HG03025 (cell line): ENCODE measurements at regions not wholly inside any gene's neighbourhood (a gene's known extent, or its start where the extent isn't known, plus 50 kb on each side); places are given as distances from the start of the nearest gene placed in this dataset.

Experiments used
- ATAC-seq: cut with Tn5 transposase; IDR thresholded peaks from one replicate; pipeline ENCODE4 v1.9.1; 2021; ENCODE audit warnings: mild to moderate bottlenecking, moderate library complexity; ENCODE audit not compliant: unreplicated experiment, low FRiP score

DNA sequence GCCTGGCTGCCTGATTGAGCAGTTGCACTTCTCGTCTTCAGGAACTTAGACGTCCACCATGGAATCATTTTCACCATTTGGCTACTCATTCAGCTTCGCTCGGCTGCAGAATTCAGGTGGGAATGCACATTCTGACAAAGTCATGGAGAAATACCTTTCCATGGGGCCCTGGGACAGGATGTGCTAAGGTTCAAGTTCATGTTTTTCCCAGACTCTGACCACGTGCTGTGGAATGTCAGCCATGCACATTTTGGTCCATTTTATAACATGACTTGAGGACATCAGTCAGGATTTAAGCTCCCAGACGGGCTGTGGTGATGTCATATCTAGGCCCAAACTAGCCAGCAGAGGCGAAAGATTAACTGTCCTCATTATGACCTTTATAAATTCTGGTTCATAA, 205.3 kb downstream of the TBXT start:
- ATAC-seq = no peak

DNA sequence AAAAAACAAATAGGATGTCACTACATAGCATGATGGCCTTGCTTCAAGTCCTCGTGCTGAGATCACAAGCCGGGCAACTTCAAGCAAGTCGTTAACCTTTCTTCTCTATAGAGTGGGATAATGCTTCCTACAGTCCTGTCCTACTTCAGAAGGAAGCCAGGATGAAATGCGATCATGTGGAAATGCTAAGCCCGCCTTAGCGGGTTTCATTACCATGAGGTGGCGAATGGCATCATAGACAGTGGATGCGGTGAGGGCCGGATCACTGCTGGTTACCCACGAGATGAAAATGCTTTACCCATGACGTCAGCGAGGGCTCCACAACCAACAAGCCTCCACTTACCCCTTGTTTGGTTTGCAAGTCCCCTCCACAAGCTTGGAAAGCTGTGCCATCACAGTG, 206.4 kb downstream of the TBXT start:
- ATAC-seq = no peak

DNA sequence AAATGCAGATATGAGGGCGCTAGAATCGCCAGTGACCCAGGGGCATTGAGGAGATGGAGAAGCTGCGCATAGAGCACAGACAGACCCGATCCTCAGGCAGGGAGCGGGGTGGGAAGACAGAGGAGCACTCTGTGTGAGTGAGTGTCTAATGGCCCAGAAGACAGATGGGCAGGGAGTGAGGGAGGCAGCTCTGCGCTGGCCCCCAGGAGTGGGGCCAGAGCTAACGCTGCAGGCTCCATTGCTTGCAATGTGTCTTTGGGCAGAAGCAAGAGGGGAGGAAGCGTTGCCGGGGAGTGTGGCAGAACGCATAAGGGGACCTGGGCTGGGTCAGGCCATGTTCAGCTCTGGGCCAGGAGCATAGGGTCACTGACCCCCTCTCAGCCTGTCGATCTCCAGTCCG, 207.0 kb downstream of the TBXT start:
- no peak for ATAC-seq

DNA sequence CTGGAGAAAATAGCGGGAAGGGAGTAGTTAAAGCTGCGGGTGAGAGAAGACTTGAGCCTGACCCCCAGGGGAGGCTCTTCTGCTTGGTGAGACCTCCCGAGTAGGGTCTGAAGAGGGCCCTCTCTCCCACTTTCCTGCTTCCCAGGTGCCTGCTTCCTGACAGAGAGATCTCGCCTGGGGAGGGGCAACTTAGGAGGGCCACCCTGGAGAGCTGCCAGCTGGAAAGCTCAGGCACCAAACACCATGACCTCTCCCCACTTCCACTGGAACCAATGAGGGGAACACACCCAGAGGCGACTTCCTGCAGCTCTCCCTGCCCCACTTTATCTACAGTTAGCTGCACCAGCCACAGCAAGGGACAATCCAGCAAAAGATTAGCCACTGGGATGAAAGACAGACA, 208.0 kb downstream of the TBXT start:
- ATAC-seq = no peak

DNA sequence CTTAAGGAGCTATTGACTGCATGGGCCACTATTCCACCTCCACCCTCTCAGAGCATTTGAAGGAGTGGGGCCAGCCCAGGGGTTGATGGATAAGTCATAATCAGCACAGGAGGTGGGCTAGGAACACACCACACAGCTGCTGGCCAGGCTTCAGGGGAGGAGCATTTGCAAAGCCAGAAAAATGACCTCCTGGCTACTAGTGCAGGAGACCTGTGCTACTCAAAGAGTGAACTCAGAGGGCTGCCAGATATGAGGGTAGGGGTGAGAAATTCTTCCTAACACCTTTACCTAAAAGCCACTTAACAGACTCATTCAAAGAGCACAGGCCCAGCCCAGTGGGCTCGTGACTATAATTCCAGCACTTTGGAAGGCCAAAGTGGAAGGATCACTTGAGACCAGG, 210.8 kb downstream of the TBXT start:
- no peak for ATAC-seq

DNA sequence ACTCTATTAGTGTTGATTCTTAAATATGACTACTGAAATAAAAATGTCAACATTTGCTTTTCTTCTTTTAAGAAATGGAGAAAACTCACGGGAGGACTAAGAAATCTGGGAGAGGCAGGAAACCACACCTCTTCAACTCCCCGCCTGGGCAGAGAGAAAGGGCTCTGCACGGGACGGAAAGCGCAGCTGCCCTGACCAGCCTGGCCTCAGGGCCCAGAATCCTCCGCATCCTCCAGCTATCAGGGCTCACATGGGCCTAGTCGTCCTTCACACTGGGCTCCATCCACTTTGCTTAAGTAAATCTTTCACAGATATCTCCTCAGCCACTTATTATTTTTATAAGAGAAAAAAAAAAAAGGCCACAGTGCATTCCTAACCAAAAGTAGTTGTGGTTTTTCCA, 215.1 kb downstream of the TBXT start:
- no peak for ATAC-seq

DNA sequence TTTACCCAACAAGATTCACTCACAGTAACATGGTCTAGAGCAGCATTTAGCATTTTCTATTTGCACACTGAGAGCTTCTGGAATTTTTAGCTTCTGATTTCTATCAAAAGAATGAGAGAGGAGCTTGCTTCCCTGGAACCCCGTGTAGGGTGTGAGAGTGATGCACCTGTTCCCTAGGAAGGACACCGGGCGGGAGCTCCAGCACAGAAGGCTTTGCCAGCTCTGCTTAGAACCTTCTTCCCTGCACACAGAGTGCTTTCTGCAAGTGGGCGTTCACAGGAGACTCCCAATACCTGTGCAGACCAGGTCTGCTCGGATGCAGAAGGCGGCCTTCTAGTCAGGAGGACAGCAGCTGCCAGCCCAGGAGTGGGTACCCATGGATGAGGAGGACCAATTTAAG, 217.3 kb downstream of the TBXT start:
- ATAC-seq = no peak

DNA sequence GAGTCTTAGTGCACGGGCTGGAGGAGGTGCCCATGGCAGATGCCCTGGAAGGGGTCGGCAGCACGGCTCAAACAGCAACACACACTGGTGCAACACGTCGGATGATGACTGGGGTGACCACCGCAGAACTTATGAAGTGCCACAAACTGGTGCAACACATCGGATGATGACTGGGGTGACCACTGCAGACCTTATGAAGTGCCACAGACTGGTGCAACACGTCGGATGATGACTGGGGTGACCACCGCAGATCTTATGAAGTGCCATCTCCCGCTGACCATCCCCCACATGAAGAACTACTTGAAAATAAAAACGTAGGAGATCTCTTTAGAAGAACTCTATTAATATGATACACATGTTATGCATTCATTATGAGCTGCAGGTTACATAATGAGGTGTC, 218.3 kb downstream of the TBXT start:
- no peak for ATAC-seq

DNA sequence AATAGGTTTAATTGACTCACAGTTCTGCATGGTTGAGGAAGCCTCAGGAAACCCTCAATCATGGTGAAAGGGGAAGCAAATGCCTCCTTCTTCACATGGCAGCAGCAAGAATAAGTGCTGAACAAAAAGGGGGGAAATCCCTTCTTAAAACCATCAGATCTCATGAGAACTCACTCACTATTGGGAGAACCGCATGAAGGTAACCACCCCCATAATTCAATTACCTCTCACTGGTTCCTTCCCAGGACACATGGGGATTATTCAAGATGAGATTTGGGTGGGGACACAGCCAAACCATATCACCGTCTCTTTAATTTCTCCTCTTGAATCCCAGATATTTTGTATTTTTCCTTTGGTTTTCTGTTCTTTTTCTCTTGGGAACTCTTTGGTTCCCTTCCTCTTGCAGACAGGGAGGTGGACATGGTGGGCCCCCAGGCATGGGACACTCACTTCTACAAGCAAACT, 223.6 kb downstream of the TBXT start:
- no peak for ATAC-seq

DNA sequence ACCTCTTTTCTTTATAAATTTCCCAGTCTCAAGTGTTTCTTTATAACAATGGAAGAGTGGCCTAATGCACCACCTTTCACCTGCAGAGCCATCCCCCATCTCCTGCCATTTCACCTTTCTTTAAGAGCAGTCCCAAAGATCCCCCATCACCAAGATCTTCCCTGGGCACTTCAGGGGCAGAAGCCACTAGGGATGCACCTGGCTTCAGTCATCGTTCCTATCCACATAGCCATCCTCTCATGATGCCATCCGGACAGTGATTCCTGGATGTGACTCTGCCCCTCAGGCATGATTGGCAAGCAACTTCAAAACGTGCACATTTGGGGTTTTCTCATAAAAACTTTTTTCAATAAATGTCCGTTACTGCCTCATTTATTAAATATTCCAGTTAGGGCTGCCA, 225.9 kb downstream of the TBXT start:
- ATAC-seq = no peak

DNA sequence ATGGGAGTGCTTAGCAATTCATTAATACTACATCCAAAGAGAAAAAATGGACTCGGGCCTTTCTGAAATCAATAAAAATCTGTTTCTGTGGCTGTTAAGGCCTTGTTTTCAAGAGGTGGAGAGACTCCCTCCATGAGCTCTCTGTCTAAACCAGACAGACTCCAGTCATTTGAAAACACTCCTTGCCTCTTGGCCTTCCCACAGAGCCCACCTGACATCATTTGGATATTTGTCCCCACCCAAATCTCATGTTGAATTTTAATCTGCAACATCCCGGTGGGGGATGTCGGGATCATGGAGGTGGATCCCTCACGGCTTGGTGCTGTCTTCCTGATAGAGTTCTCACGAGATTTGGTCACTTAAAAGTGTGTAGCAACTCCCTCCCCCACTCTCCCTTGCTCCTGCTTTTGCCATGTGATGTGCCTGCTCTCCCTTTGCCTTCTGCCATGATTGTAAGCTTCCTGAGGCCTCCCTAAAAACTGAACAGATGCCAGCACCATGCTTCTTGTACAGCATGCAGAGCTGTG, 226.3 kb downstream of the TBXT start:
- no peak for ATAC-seq

DNA sequence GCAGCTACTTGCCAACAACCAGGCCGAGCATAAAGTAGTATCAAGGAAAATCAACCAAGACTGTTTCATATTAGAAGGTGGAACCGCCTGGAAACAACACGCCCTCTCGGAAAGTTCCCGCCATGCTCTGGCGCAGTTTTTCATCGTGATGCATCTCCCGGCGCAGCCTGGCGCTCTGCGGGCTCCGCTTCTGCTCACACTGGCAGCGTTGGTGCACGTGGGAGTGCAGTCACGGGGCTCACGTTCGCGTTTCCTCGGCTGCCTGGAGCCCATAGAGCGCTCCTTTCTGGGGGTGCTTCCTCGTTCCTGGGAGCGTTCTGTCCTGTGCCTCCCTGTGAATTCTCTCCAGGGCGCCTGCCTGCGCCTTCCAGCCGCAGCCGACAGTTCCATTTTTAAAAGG, 227.3 kb downstream of the TBXT start:
- ATAC-seq = no peak

DNA sequence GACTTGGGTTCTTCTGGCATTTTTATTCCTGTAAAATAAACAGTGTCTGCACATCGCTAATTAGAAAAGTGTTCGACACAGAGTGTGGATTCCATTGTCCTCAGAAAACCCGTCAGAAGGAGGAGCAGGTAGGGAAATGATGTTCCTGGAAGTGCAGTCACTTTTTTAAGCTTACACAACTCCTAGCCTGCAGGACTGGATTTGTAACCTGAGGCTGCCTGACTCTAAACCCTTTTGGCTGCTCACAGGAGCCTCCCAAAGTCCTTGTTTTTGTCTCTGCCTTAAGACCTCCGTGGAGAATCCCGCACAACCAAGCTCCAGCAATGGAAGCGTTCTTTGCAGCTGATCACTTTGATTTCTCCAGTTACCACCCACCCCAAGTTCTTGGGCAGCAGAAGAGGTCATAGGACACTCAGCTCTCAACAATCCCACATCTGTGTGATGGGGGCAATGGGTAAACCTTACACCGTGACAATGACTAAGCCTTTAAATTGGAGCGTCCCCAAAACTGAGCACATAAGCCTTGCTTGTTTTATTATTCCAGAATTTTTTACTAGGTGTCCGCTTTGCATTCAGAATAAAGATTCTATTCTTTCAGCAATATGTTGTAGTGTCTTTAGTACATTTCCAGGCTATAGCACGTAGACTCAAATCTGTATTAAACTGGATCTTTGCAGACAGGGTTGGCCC, 227.9 kb downstream of the TBXT start:
- ATAC-seq = no peak

DNA sequence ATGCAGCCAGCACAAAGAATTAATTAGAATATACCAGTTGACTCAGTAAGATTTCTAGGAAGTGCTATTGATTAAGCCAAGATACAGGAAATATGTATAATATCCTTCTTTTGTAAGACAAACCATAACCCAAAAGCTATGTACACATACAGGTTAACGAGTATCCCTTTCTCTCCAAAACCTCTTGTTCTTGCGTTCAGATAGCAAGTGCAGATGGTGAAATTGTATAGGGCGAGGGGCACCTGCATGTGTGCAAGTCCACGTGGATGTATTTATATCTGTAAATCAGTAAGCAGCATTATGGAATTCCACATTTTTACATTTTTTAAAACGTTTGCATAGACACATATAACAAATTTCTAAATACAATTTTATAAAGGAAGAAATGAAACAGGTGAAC, 228.6 kb downstream of the TBXT start:
- no peak for ATAC-seq

DNA sequence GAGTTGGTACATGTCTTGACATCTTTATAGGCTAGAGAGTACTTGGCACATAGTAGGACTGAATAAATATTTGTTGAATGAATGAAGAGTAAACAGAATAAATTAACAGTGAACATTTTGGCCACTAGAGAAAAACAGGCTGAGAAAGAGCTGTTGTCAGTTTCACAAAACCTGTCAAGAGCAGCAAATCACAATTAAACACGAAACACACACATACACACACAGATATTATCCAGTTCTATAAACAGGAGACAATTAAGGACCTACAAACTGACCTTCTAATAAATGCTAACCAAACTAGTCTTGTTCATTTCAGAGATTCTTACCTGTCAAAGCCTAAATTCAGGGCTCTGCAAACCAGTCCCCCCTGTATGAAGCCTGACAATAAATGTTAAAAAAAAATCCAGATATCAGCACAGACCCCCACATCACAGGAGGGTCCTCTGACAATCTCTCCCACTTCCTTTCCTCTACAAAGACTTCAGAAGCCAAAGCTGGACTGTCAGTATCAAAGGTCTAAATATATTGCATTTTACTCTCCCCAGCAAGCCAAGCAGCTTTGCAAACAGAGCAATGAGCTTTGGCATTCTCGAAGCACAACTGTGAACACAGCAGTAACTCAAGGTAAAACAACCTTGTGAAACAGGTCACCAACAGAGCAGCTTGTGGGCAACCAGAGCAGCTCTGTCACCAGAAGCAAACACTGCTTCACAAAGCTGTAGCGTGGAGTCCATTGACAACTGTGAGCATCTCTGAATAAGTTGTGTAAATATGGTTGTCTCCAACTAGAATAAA, 229.9 kb downstream of the TBXT start:
- ATAC-seq = no peak

DNA sequence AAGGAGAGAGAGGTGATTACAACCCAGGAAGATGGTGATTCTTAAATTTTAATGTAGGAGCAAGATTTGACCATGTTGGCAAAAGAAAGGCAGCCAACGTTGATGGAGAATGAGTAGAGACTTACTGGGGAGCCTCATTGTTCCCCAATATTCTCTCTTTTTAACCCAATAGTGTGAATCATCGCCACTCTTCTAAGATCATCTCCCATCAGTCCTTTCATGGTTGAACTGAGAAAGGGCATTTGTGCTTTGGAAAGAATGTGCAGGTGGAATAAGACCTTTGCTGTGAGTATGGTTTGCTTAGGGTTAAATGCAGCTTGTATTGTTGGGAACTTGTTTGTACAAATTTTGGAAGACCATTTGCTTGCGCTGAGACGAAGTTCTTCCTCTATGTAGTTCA, 231.0 kb downstream of the TBXT start:
- no peak for ATAC-seq

DNA sequence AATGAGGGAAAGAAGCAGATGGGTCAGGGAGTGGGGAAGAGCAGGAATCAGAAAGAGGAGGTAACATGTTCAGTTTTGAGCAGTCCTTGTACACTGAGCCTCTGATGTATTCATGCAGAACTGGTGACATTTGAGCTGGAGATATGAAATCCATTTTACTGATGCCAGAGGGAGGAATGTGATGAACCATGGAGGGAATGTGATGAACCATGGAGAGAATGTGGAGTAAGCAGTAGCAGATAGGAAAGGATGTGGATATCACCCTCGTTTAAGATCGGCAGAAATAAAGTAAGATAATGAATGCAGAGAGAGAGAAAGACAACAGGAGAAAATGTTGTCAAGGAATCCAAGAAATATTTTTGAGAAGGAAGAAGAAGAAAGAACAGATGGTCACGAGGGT, 231.6 kb downstream of the TBXT start:
- no peak for ATAC-seq

DNA sequence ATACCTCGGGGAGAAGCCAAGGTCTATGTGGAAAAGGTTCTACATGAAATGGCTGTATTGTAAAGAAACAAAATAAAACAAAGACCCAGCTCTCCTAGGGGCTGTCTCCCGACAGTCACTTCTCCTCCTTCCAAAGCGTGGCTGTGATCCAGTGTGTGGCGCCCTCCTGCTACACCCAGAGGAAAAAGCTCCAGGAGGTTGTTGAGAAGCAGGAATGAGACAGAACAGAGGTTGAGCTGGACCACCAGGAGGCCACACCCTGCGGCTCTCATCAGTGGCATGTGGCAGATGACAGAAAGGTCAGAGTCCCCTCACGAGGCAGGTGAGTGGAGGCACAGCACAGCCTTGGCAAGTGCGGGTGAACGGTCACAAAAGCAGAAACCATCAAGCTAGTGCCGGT, 236.0 kb downstream of the TBXT start:
- ATAC-seq = no peak

DNA sequence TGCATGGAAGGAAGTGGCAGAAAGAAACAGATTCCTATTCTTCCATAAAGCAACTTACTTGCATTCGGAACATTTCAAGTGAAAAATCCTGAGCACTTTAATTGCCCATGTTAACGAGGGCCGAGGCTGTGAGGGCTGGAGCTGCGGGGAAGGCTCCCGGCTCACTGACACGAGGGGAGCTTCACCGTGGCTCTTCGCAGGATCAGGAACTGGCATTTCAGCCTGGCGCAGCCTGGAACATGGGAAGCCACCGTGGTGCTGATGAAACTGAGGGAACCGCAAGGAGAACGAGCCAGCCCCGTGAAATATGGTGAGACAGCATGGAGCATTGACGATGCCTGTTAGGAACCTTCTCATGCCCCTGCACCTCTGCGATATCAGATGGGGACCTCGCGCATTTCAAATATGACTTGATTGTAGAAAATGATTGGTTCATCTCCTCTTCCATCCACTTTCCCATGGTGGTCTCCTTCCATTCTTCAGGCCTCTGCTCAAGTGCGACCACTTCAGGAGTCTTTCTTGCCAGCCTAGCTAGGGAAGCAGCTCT, 236.9 kb downstream of the TBXT start:
- ATAC-seq = no peak

DNA sequence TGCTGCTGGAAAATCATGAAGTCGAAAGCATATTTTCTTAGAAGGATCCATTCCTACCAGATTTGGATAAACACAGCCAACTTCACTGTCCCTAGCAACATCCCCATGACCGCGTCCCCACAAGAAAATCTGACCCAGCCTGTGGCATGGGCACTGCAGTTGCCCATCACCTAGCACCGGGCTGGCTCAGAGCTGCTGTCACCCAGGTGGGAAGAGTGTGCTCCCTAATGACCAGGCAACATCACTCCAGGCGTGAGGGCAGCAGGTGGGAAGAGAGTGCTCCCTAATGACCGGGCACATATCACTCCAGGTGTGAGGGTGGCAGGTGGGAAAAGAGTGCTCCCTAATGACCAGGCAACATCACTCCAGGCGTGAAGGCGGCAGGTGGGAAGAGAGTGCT, 238.0 kb downstream of the TBXT start:
- ATAC-seq = no peak

DNA sequence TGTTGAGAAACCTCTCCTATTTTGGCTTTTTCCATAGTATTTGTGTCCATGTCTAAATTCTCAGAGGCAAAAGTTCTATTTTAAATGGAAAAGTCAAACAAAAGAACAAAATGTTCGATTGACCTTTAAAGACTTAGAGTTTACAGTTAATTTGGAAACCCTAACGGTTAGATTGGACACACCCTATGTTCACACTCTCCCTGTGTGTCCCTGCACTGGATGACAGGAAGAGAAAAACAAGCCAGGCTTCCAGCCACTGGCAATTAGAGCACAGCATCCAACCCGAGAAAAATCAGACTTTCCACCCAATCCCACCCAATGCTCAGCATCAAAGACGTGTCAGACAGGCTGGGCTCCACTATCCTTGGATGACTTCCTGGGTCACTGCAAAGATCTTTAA, 241.3 kb downstream of the TBXT start:
- ATAC-seq = no peak
